ENCODE measurements at regions not wholly inside any gene's neighbourhood (a gene's known extent, or its start where the extent isn't known, plus 50 kb on each side); places are given as distances from the start of the nearest gene placed in this dataset.

DNA sequence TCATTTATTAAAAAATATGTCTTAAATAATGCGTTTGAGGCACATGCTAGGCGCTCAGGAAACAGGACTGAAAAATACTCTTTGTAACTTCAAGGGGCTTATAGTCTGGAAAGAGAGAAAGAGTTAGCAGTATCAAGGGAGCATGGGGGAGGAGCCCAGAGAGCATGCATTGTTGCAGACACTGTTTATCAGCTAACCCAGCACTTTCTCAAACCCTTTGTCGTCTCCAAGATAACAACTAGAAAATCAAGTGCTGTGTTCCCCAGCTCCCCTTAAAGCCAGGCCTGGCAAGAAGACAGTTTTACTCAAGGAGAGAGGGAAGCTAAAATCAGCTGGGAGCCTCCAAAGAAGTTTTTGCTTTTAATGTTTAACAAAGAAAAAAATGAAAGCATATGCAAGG lies 98.4 kb downstream of the PERP start:
- DNase-seq, result no peak

DNA sequence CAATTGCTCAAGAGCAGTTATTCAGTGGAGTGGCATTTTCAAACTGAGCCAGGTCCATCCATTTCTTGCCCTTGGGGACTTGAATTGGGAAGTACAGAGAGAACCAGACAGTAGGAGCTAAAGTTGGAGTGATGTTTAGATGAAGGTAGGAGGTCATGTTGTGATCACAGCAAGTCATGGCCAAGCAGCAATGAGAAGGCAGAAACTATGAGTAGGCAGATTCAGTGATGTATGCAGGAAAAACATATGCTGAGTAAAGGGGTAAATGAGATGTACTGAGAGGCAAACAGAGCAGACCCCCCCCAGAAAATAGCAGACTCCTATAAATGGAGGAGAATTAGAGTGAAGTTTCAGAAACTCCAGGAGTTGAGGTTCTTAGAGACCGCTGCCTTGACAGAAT lies 95.8 kb downstream of the PERP start:
- no peak for DNase-seq

DNA sequence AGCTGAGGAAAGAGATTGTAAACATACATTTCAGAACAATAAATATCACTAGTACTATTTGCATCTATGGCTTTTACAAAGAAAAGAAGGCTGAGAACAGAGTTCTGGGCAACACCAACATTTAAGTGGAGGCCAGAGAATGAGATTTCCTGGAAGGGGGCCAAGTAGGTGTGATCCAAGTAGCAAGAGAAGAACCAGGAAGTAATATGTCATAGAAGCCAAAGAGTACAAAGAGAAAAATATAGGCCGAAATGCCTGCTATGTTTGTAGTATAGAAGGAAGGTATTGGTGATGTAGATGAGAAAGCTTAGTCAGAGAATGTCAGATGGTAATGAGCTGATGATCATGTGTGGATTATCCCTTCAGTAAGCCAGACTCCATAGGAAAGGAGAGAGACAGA lies 94.5 kb downstream of the PERP start:
- DNase-seq, result no peak

DNA sequence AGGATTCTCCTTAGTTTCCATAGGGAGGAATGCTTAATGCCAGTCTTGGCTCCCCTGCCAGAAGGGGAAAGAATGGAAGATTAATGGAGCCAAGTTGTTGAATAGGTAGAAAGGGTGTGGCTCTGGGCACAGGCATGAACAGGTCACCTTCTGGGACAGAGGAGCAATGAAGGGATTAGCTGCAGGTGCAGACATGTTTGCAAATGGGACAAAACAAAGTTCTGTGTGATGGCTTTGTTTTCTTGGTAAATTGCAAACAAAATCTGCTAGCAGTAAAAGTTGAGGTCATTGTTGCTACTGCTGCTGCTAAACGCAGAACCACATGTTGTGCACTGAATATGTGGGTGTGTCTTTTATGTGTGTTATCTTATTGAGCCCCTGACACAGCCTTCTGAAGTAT lies 93.3 kb downstream of the PERP start:
- no peak for DNase-seq

DNA sequence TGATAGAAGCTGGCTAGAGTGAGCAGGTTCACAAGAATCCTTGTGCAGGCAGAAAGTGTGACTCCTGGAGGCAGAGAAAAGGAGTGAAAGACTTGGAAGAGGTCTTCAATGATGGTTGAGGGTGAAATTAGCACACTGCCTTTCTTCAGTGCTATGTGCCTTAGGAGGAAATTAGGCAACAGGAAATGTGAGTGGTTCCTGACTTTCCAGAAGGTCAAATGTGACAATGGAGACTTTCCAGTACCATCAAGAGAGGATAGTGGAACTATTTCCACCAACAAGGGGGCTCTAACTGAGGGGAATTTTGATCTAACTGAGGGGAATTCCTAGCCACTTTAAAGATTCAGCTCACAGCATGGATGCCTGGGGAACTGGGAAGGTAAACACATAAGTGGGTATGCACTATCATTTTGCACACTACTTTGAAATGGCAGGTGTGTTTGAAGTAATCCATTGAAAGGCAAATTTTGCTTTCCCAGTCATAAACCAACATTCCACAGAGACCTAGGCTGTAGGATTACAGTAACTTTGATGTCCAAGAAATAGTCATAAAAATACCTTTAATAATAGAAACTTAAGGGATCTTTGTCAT lies 90.0 kb downstream of the PERP start:
- no peak for DNase-seq

DNA sequence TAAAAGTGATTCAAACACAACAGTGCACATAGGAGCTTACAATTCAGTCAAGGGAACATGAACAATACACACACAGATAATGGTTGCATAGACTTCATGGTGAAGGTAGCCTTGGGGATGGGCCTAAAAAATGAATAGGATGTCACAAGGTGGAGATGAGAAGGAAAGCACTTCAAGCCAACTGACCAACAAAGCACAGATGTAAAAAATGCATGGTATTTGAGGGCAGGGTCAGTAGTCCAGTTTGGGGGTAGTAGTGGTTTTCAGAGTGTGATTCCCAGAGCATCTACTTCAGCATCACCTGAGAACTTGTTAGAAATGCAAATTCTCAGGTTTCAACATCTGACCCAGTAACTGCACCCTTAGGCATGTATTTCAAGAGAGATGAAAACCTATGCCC lies 88.9 kb downstream of the PERP start:
- DNase-seq, result no peak

DNA sequence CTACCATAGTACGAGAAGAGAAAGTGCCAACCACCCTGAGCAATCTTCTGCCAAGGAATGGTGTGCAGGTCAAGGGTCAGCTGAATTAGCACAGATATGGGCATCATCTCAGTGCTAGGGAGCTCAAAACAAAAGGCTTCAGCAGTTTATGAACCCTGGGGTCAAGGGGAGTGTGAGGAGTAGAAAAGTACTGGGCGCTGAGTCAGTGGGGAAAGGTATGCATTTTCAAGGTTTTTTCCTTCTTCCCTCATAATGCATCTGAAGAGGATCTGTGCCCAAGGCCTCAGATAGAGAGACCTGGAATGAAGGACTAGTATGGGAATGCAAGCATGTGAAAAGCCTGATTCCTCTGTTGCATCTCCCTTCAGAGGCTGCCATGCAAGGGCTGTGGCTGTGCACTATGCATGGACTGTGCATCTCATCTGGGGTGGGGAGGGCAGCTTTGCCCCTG lies 81.7 kb downstream of the PERP start:
- no peak for DNase-seq

DNA sequence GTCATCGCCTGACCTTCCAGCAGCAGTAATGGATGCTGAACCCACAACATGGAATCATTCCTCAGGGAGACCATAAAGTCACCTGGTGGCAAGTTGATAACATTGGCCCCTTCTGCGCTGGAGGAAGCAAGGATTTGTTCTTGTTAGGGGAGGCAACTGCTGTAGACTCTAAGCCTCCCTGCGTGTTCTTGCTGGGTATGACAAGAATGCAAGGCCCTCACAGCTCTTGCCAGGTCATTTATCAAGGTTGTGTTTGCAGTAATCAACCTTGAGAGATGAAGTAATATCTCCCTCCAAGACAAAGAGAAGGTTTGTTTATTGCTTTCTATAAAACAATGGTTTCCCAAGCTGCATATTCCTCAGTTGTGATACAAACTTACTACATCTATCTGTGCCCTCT lies 80.9 kb downstream of the PERP start:
- no peak for DNase-seq

DNA sequence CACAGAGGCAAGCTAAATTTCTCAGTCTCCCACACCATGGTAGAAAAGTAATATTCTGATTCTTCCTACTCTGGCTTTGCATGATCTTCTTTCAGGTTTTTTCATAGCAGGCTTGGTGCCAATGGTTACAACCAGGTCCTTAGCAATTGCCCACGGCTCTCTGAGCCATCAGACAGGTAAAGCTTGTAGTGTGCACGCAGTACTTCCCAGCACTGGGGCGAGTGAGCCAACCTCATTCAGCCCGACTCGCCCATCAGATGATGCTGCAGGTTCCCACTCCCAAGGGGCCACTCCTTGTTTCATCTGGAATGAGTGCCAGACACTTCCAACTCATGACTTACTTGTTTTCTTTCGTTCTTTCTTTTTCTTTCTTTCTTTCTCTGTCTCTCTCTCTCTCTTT lies 78.3 kb downstream of the PERP start:
- no peak for DNase-seq

DNA sequence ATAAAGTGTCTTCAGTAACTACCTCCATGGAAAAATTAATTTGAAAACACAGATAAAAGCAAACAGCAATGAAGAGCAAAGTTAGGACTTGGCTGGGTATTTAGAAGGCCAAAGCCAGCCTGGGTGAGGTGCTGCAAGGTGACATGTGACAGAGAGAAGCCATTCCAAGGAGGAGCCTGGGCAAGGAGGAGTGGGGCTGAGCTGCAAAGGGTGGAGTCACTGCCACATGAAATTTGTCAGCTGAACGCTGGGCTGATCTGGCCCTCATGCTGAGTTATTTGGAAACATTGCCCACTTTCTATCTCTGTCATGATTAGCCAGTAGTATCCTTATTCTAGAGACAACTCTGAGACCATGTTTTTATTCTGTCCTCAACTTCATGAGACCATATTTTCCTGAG lies 76.3 kb downstream of the PERP start:
- DNase-seq, result no peak

DNA sequence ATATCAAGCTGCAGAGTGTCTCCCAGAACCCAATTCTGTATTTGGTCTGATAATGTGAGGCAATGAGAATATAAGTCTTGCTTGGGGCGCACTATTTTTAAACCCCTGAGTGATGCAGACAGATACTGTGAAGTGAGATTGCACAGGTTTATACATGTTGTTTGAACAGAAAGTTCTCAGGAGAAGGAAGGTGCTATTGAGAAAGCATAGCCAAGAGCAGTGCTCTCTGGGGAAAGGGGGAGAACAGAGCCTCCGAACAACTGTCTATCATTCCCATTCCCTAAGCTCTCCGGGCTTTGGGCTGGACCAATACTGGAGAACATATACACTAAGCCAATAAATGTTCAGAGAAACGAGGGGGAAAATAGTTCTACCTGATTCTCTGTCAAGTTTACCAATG lies 75.8 kb downstream of the PERP start:
- DNase-seq, result no peak

DNA sequence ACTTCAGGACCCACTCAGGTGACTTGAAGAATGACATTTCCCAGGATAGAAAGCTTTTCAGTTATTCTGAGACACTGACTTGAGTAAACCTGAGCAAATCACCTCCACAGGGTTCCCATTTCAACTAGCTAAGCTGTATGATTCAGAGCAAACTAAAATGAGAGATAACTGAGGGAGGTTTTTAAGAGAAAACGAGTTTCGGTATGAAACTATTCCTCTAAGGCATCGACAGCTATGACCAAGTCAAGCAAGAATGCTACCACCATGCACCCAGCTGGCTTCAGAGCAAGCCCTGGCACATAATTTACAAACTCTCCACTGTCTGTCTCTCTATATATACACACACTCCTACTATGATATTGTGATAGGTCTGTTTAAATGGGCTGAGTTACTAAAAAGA lies 75.4 kb downstream of the PERP start:
- no peak for DNase-seq

DNA sequence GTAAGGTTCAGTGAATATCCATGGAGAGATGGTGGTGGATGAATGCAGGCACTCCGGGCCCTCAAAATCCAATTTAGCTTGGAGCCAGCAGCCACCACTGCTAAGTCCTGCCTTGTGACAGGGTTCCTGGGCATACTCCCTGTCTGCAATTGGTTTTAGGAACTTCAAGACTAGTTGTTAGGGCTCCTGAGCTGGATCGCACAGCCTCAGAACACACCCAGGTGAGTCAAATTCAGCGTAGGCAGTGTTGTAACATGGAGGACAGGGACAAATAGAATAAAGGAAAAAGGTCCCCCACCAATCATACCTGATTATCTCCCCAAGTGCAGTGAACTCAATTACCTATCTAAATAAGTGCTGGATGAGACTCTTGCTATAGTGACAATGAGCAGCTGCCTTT lies 74.6 kb downstream of the PERP start:
- no peak for DNase-seq

DNA sequence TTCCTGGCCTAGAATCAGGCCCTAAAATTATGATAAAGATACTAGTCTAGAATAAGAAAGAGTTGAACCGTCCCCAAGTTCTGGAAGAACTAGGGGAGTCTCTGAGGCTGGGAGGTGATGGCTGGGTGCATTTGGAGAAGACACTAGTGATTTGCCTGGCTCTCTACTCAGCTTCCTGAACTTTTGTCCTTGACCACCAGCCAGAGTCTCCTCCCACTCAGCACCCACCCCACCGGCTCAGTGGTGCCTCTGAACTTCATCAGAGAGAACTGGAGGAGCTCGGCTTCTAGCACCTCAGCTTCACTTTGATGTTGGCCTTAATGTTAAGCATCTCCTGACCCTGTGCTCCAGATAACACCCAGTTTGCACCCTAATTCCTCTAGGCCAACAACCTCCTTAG lies 73.0 kb downstream of the PERP start:
- no peak for DNase-seq

DNA sequence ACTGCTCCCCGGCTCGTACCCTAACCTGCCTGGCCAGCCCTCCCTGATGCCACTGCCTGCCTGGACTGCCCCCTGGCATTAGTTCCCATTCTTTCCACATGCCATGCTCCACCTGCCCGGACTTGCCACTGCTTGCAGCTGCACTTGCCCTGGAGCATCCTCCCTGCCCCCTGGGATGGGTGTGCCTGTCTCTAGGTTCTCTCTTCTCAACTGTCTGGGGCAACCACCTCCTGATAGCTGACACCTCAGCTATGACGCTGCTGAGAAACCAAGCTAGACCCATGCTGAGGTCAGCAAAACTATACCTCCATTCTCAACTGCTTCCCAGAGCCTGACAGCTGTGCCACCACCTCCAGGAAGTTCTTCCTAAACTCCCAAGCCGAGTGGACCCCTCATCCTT lies 72.1 kb downstream of the PERP start:
- DNase-seq, result no peak

DNA sequence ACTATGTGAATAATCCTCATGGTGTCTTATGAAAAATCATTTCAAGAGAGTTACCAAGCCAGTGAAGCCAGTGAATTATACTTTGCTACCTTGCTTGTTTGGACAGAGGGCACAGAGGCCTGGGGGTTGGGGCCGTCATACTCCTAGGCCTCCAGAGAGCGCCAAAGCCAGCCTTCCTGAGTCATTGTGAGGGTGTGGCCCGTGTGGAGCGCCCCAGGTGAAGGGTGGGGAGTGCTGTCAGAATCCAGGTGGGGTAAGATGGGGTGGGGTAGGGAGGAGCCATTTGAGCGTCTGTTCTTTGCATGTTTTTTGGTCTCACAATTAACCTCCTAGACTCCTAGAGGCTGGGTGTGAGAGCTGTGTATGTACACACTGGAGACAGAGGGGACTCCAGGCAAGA lies 71.1 kb downstream of the PERP start:
- no peak for DNase-seq

DNA sequence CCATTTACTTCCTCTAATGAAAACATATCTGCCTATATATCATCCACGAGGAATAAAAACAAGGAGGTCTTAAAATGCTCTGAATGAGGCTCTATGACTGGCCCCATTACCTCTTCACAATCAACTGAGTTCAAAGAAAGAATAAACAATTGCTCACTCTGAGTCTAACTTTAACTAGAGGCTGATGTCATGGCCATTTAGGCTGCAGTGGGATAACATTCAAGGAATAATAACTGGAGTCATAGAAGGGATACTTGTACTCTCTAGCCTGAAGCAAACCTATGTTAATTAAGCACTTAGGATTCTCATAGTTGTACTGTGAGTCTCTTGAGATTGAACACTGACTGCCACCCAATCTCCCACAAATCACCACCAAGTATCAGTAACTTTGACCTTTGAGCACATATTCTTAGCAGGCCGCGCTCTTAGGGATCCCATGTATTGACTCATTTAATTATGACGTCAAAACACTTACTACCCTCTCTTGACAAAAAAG lies 70.2 kb downstream of the PERP start:
- DNase-seq, result no peak

DNA sequence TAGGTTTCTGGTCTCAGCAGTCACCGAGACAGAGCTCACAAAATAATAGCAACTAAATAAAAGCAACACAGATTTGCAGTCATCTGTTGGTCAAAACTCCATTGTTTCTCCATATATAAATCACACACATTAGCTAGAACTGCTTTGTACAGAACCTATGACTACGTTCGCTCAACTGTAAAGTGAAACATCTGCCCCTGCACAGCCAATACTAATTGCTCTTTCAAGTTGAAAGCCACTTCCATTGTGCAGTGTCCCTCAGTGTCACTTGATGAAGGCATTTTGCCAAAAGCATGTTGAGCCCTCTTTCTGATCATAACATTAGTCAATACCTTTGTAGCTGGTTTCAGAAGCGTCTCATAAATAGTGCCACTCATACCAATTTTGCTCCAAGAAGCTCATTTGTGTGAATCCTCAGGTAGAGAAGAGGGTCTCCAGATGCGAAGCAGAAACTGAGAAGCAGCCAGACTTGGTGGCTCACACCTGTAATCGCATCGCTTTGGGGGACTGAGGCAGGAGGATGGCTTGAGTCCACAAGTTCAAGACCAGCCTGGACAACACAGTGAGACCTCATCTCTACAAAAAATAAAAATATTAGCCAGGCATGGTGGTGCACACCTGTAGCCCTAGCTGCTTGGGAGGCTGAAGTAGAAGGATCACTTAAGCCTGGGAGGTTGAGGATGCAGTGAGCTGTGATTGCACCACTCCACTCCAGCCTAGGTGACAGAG lies 68.9 kb downstream of the PERP start:
- DNase-seq, result no peak
